ENCODE measurements at regions not wholly inside any gene's neighbourhood (a gene's known extent, or its start where the extent isn't known, plus 50 kb on each side); places are given as distances from the start of the nearest gene placed in this dataset.
"Not testable (repeated sequence)": the region's sequence is repeated elsewhere in the genome, so short reads cannot be mapped to it uniquely, and the experiment has no call there.

- H3K27ac ChIP-seq, result no peak overlapping the region
- TF ChIP-seq CTCF (conservative IDR thresholded peaks at IDR 0.05), result no peak
- TF ChIP-seq ZFX (IDR thresholded peaks at IDR 0.05), result no peak
Measured at GRCh38 chr4:30172416-30172815, 547.8 kb upstream of the PCDH7 start.

GRCh38 chr4:30181512-30181911, 538.7 kb upstream of the PCDH7 start:
- no peak for TF ChIP-seq ZFX (IDR thresholded peaks at IDR 0.05)
- no peak for TF ChIP-seq CTCF (conservative IDR thresholded peaks at IDR 0.05)
- no peak overlapping the region for H3K27ac ChIP-seq

GRCh38 chr4:30181918-30182317, 538.3 kb upstream of the PCDH7 start:
- TF ChIP-seq CTCF (conservative IDR thresholded peaks at IDR 0.05), result no peak
- TF ChIP-seq ZFX (IDR thresholded peaks at IDR 0.05), result no peak

GRCh38 chr4:30182786-30183185, 537.4 kb upstream of the PCDH7 start:
- no peak for TF ChIP-seq CTCF (conservative IDR thresholded peaks at IDR 0.05)
- no peak for TF ChIP-seq ZFX (IDR thresholded peaks at IDR 0.05)
- H3K27ac ChIP-seq, result no peak overlapping the region

More at GRCh38 chr4:30181918-30182317, 538.3 kb upstream of the PCDH7 start:
- H3K27ac ChIP-seq, result no peak overlapping the region

- TF ChIP-seq CTCF (conservative IDR thresholded peaks at IDR 0.05) (no peak), ZFX (IDR thresholded peaks at IDR 0.05) (no peak)
- no peak overlapping the region for H3K27ac ChIP-seq
Measured at GRCh38 chr4:30191902-30192301, 528.3 kb upstream of the PCDH7 start.

- H3K27ac ChIP-seq, result no peak overlapping the region
- no peak for TF ChIP-seq ZFX (IDR thresholded peaks at IDR 0.05)
- no peak for TF ChIP-seq CTCF (conservative IDR thresholded peaks at IDR 0.05)
Measured at GRCh38 chr4:30207389-30207788, 512.8 kb upstream of the PCDH7 start.

GRCh38 chr4:30208731-30209435, 511.3 kb upstream of the PCDH7 start:
- H3K27ac ChIP-seq, result no peak overlapping the region
- TF ChIP-seq CTCF (conservative IDR thresholded peaks at IDR 0.05) (no peak), ZFX (IDR thresholded peaks at IDR 0.05) (no peak)

GRCh38 chr4:30215973-30216372, 504.2 kb upstream of the PCDH7 start:
- H3K27ac ChIP-seq, result not testable (repeated sequence)

Measured in C4-2B (cell line).